Vagina (tissue), 2 donors: ENCODE measurements at regions not wholly inside any gene's neighbourhood (a gene's known extent, or its start where the extent isn't known, plus 50 kb on each side); places are given as distances from the start of the nearest gene placed in this dataset.

ENCODE experiments used
- POLR2A ChIP-seq, 2 donors: fragments of 450-650 bp; IDR thresholded peaks; one replicate each; pipeline ENCODE4 v1.6.1; 2017; ENCODE audit warnings: antibody characterized with exemption in 2 of 2, mild to moderate bottlenecking in 2 of 2, moderate library complexity in 2 of 2
- TF ChIP-seq, protein P1 (sequence below), 3 experiments: fragments of 450-650 bp in 2 of 3; fragments of 200-600 bp in 1 of 3; sonication (generic) in 1 of 3; IDR thresholded peaks; one replicate each; pipeline ENCODE4 v1.5.1; 2017 to 2019; ENCODE audit warnings: antibody characterized with exemption in 3 of 3, mild to moderate bottlenecking in 2 of 3, moderate library complexity in 2 of 3

DNA sequence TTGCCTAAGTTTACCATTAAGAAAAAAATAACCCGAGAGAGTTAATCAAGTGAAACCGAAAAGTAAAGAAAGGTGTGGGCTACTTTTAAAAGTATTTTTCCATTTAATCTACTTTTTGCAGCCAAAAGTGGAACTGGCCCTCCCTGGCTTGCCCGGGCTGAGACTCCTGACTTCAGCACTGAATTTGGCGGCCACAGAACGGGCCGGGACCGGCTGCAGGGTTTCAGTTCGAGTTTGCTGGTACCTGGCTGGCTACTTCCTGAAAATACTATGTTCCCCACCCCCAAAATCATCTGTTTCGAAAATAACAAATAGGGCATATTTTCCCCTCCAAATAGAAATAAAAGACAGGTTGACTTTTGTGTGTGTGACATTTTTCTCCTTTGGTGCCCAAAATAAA is 173.4 kb upstream of the EXOC2 start:
- TF ChIP-seq, protein P1, sequence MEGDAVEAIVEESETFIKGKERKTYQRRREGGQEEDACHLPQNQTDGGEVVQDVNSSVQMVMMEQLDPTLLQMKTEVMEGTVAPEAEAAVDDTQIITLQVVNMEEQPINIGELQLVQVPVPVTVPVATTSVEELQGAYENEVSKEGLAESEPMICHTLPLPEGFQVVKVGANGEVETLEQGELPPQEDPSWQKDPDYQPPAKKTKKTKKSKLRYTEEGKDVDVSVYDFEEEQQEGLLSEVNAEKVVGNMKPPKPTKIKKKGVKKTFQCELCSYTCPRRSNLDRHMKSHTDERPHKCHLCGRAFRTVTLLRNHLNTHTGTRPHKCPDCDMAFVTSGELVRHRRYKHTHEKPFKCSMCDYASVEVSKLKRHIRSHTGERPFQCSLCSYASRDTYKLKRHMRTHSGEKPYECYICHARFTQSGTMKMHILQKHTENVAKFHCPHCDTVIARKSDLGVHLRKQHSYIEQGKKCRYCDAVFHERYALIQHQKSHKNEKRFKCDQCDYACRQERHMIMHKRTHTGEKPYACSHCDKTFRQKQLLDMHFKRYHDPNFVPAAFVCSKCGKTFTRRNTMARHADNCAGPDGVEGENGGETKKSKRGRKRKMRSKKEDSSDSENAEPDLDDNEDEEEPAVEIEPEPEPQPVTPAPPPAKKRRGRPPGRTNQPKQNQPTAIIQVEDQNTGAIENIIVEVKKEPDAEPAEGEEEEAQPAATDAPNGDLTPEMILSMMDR (IDR thresholded peaks at IDR 0.05): no peak
- no peak for TF ChIP-seq POLR2A (IDR thresholded peaks at IDR 0.05)
